Islet of Langerhans (tissue), 1 donor: ENCODE measurements at regions not wholly inside any gene's neighbourhood (a gene's known extent, or its start where the extent isn't known, plus 50 kb on each side); places are given as distances from the start of the nearest gene placed in this dataset.
"Not testable (repeated sequence)": the region's sequence is repeated elsewhere in the genome, so short reads cannot be mapped to it uniquely, and the experiment has no call there.

Source experiments
- FAIRE-seq: peaks from one replicate; lab custom pipeline; 2011; peaks lifted over from hg19 to GRCh38; lab: Jason Lieb, UNC

DNA sequence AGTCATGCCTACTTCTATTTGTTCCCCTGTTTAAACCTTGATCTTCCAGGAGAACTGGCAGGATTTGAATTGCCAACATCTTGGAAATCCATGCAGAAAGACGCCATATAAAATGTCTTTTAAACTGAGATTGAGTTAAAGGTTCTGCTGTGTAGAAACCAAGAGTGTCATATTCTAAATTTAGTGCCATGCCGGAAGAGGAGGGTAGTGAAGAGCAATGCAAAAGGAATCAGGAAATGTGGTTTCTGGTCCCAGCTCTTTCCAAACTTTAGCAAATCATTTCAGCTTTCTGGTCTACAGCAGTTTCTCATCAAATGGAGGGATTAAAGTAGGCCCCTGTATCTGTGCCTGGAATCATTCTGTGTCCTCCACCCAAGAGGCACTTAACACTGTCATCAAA, 85.7 kb downstream of the BTG1 start:
- no peak for FAIRE-seq

DNA sequence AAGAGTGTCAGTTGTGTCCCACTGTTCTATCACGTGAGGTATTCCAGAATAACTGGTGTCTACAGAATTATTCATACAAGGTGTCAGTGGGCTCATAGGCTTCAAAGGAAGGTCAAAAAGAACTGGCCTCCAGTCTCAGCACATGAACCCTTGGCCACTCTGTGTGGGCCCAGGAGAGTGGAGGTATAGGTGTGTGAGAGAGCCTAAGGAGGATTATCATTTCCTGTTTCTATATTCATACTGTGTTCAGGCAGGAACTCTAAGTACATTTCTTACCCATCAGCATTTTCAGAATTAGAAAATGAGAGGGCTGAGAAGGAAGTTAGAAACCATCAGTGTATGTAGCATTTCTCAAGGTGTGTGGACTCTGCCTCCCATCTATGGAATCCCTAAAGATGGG, 87.0 kb downstream of the BTG1 start:
- FAIRE-seq = no peak

DNA sequence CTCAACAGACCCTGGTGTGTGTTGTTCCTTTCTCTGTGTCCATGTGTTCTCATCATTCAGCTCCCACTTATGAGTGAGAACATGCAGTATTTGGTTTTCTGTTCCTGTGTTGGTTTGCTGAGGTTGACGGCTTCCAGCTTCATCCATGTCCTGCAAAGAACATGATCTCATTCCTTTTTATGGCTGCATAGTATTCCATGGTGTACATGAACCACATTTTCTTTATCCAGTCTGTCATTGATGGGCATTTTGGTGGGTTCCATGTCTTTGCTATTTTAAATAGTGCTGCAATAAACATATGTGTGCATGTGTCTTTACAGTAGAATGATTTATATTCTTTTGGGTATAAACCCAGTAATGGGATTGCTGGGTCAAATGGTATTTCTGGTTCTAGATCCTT, 88.9 kb downstream of the BTG1 start:
- not testable (repeated sequence) for FAIRE-seq

DNA sequence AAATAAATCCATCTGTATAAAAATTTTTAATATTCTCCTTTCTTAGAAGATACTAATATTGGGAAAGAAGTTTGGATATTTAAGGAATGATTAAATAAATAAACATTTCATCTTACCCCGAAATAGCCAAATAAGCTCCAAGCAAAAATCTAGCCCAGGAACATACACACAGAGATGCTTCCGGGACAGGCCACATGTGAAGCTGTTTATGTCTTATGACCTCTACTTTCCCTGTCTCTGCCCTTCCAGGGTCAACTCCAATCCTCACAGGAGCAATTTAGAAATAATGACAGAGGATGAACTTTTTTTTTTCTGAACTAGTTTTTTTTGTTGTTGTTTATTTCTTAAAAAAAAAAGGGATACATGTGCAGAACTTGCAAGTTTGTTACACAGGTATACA, 89.4 kb downstream of the BTG1 start:
- FAIRE-seq = peak; percentile 65

DNA sequence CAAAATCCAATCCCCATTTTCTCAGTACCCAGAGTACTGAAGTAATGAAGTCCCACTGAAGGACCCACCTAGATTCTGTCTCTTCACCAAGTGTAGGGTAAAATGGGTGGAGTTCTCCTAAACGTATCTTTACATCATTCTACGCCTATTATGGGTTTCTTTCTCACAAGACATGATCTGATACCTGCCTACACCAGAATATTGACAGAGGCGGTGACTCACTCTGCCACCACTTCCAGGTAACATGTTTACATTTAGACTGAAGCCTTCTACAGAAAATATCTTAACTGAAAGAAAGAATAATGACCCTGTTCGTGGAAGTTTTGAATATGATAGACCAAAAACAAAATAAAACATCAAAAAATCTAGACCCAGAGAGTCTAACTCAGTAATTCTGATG, 89.8 kb downstream of the BTG1 start:
- no peak for FAIRE-seq

DNA sequence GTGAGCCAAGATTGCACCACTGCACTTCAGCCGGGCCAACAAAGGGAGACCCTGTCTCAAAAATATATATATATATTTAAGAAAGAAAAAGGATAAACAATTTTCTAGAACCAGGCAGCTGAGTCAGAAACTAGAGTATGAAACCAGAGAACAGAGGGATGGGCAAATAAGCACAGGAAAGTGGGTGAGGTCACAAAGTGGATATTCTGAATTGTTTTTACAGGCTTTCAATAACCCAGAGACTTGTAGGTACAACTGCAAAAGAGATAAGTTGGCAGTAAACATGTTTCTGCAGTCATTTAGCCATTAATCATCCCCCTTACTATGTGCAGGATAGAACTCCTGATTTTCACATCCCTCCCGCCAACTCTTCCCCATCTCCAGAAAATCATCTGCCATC, 94.2 kb downstream of the BTG1 start:
- FAIRE-seq = no peak

DNA sequence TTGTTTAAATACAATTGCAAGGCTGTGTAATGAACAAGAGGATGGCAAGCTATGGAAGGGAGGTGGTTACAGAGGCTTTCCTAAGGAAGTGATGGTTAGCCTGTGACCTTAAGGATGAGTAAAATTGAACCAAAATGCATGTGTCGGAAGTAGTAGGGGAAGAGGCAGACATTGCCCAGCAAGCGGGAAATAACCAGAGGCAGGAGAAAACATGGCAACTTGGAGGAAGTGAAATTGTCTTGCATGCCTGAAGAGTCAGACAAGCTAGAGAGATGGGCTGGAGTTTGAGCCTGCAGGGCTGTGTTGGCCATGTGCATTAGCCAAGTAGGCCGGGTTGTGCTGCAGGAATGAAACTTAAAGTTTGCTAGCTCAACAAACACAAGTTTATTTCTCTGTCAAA, 96.2 kb downstream of the BTG1 start:
- no peak for FAIRE-seq

DNA sequence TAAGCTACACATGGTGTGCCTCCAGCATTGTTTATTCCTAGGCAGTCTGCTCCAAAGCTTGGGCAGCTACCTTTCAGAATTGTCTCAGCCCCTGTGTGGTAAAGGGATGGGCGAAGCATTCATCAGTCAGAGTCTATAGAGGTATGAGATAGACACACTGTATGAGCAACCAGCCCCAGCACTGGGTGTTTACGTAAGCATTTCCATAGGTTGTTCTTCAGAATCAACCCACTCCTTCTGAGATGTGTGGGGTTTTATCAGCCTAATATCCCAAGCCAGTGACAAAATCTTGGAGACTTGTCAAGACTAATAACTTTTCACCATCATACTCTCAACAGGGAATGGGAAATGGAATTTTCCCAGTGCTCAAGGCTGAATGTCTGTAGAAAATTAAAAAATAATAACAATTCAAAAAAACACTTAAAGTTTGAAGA, 98.2 kb downstream of the BTG1 start:
- FAIRE-seq = no peak

DNA sequence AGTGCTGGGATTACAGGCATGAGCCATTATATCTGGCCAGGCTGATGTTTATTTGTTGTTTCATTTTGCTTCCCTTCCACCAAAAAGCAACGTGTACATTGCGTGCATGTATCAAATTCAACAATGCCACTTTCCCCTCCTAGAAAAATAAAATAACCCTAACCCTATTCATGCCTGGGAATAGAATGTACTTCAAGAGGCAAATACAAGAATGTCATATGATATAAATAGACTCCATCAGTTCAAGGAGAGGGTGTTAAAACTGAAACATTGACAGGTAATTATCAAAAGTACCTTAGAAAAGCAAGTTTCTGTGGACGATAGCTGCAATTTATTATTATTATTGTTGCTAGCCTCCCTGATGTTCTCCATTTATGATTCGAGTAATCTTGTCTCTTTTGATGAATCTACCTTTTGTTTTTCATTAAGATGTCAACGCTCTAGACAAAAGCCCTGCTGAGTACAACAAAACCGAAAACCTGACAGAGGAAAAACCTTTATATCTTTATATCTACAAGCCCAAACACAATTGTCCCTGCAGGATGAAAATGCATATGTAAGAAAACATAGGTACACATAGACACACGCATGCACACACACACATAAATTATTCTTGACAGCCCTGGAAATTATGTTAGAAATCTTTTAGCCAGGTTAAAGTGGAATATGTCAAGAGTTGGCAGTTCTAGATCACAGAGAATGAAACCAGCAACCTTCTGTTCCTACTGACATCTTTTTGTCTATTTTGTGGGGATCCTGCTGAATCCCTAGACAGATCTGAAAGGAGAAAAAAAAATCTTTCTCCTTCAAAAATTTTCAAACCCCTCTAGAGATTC, 98.9 kb downstream of the BTG1 start:
- FAIRE-seq = peak; percentile 72

DNA sequence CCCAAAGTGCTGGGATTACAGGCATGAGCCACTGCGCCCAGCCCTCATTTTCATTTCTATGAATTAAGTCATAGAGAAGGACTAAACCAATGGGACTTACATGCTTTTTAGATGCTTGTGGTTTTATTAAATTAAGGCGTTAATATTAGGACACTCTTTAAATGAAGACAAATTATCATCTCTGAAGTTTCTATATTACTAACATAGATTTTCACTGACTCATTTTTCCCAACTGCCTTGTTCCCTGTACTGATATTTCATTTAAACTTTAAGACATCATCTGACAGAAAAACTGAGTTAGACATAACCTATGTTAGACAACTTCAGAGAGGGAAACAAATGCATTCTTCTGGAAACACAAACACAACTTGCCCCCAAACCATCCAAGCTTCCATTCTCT, 99.8 kb downstream of the BTG1 start:
- no peak for FAIRE-seq

DNA sequence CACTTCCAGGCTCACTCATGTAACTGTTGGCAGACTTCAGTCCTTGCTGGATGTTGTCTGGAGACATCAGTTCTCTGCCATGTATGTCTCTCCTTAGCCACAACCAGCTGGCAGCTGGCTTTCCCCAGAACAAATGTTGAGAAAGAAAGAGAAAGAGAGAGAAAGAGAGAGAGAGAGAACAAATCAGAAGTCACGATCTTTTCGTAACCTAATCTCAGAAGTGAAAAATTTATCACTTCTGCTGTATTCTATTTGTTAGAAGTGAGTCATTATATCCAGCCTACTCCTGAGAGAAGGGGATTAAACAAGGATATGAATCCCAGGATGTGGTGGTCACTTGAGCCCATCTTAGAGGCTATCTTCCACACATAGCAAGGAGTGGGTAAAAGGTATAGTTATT, 101.2 kb downstream of the BTG1 start:
- FAIRE-seq = no peak

DNA sequence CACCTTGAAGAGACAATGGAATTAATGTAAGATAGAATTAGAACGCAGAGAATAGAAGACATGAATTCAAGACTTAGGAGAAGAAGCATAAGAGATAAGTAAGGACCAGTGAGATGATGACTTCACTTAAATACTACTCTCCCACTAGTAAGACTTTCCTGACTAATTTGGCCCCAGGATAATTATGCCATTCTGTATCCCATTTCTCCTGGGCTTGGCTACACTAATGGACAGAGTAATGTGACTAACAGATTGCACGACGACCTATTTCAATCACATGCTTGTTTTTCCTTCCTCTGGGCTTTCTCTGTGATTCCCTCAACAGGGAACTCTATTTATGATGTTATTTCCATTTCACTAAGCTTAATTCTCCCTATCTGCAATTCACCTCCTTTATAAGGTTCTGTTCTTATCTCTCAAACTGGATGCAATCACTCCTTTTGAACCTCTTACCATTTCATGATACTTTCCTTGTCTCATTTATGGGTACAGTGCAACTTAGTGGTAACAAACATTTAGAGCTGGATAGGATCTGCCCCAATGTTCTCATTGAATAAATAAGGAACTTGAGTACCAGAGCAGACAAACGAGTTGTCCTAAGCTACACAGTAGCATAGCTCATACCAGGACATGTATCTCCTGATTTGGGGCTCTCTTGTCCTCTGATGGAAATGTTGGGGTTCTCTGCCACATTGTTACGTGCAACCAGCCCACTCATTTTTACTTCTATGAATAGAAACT, 102.7 kb downstream of the BTG1 start:
- FAIRE-seq = no peak

DNA sequence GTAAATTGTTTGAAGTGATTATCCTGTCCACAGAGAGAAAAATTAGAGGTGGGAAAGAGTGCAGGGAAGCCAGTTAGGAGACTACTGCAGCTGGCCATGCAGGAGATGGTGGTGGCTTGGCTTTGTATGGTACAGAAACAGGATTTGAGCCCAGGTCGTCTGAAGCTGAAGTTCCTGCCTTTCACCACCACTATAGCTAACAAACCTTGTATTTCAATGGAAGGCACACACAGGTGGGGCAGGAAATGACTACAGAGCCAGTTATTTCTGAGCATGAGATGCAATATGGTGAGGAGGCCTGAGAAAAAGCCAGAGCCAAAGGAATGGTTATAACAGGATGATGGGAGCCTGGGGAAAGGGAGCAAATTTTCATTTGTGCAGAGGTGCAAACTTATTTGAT, 103.9 kb downstream of the BTG1 start:
- FAIRE-seq = no peak

DNA sequence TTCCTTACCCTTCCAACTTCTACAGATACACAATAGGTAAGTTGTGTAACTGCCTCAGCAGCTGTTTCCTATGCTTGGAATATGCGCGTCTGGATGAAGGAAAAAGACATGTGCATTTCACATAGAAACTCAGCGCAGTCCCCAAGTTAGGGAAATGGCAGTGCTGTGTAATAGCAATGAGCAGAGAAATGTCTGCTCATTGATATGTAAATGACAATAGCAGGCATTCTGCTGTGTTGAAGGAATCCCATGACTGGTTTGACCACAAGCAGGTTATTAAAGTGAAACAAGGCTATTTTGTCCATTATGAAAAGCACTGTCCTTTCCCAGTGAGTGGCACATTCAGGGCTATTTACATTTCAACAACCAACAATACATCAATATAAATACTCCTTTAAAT, 106.6 kb downstream of the BTG1 start:
- no peak for FAIRE-seq

DNA sequence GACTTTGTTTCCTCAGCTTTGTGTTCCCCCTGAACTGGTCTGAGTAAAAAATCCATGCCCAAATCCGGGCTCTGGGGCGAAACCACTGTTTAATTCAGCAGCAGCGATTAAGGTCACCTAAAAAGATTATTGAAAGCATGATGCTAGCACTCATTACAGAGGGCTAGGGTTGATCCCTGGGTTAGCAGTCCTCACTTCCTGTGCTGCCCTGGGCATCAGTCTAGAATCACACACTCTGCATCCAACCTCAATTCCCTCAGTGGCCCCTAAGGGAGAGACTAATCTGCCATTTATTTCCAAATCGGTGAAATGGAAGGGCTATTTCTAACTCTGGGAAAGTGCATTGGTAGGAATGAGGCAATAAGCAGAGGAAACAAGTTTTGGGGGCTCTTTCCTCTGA, 107.2 kb downstream of the BTG1 start:
- no peak for FAIRE-seq

DNA sequence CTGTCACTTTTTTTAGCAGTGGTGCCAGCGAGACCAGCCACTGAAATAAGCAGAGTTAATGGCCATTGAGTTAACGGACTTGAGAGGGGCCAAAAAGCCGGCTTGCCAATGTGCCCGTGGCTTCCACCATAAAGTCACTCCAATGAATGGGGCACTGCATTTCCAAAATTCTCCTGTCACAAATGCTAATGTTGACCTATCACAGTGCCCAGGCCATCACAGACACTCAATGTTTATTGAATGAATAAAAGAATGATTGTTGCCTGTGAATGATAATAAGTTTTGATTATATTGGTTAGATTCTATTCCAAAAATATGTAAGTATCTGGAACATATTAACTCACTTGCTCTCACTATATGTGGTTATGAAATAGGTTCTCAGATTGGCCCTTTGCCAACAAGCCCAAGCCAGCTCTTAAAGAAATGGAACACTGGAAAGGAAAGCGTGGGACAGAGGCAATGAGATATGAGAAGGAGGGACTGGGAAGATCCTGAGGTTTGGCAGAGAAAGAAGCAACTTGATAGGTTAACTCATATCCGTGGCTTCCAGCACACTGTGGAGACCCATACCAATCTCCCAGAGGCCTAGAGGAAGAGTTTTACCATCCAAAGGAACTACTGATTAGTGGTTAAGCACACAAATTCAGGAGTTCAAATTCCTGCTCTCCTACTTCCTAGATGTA, 108.7 kb downstream of the BTG1 start:
- FAIRE-seq = no peak

DNA sequence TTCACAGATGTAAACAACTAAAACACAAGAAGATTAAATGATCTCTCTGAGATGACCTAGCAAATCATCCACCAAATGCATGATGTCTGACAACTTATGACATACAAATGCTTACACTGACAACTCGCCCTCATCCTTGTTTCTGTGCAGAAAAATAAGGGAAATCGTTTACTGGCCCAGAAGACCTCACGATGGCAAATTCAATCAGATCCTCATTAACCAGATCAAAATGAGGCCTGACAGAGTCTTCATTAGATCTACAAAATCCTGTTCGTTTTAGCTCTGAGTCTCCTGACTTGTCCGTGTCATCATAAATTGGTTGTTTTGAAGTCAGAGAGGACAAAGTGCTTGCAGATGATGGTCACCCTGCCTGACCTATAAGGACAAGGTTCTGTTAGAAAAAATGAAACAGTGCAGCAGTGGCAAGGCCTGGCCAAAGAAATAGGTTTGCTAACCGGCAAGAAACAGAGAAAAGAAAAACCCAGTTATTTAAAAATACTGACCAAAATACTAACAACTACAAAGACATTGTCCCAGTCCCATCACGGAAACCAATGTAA, 109.5 kb downstream of the BTG1 start:
- FAIRE-seq = no peak

DNA sequence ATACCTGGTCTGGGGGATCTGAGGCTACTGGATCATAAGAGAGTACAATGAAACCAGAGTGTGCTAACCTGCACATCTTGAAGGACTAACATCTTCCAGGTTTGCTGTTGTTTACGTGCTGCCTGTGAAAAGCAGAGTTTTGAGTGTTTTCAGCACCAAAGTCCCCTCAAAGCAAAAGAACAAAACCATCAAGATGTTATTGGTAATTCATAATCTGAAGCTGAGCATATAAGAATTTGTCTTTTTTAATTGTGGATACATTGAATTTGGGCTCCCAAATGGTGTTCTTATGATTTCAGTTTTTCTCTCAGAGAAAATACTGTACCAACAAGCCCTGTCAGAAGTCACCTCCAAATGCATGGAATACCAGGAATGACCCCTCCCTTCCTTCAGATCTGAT, 110.2 kb downstream of the BTG1 start:
- no peak for FAIRE-seq

DNA sequence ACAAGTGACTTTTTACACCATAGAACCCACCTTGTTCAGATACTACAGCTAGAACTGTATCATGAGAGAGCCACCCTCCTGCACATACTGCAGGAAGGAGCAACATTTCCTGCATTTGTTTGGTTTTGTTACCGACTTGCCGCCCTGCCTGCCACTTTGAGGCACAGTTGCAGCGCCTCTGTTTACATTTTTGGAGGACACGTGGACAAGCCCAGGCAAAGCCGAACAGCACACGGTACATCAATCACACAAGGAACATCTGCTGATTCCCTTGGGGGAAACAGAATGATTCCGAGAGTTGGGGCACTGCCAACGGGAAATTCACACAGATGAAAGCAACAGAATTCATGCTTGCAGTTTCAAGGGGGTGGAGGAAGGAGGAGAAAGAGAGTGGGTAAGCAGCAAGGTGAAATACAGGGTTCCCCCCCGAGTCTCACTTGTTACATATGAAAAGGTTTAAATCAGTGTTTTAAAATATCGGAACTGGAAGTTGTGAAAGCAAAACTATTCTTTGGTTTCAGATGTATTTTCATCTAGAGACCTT, 110.7 kb downstream of the BTG1 start:
- peak; percentile 93 for FAIRE-seq

DNA sequence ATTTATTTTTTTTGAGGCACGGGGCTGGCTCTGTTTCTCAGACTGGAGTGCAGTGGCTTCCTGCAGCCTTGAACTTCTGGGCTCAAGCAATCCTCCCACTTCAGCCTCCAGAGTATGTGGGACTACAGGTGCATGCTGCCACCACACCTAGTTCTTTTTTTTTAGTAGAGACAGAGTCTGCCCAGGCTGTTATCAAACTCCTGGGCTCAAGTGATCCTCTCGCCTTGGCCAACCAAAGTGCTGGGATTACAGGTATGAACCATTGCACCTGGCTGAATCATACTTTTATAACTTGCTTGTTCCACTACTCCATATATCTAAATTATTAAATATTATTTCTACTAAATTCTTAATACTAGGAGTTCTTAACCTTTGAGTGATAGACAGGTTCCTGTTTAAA, 111.6 kb downstream of the BTG1 start:
- FAIRE-seq = no peak

DNA sequence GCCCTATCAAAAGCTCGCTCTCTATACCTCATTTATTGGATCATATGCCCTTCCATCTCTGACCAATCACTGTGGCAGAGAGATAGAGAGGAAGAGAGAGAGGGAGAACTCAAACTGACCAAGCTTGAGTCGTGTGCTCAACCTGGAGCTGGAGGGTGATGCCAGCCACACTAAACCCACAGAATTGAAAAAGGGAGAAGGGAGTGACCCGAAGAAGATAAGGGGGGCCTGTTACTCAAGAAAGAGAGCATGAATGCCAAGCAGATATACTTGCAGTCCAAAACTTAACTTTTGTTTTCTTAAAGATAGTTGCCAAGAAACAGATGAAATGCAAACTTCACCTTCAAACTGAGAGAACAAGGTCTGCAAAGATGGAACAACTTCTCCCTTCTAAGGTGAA, 112.7 kb downstream of the BTG1 start:
- FAIRE-seq = no peak

DNA sequence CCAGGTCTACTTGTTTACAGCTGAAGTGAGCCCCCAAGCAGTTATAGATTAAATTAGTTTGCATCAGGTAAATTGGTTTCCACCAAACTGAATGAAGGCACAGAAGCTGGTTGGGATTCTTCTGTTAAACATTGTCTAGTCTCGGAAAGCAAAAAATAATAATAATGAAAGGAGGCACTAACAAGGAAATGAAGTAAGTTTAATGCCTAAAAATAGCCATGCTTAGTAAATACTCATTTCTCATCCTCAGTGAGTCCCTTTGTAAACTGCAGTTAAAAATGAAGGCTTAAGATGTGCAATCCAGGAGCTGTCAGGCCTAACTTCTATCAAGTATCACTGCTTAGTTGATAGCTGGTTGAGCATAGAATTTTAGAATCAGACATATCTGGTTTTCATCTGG, 113.5 kb downstream of the BTG1 start:
- FAIRE-seq = peak; percentile 13

DNA sequence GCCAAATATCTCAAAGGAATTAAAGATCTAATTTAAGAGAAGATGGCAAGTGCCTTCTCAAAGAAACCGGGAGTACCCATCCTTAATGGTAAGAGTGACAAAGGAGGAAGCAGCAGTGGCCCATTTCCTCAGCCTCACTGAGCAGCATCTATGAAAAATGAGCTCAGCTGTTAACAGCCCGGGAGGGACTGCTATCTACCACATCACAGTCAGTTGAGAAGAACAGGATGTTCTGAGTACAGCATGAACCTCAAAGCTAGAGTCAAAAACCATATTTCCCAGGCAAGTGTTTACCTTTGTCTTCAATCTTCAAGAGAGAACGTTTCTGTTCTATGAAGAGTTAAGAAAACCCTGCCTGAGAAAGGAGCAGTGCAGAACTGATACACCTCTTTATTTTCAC, 115.0 kb downstream of the BTG1 start:
- peak; percentile 9 for FAIRE-seq
